ENCODE measurements at regions not wholly inside any gene's neighbourhood (a gene's known extent, or its start where the extent isn't known, plus 50 kb on each side); places are given as distances from the start of the nearest gene placed in this dataset.

DNA sequence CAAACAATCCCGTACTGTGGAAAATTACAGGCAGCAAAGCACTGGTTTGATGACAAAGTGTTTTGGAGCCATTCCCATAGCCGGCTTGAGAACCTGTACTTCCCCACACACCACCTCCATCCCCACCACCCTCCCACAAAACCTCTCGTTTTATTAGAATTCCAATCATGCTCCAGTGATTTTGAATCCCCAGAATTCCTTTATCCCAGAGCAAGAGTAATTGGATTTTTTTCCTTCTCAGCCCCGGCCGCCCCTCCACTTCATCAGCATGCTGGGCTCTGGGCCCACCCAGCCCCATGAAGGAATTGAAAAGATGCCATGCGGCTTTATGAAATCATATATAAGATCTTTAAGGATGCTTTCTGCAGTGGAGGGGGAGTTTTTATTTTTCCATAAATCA, 136.6 kb downstream of the OMA1 start:
- TF ChIP-seq, protein P1, sequence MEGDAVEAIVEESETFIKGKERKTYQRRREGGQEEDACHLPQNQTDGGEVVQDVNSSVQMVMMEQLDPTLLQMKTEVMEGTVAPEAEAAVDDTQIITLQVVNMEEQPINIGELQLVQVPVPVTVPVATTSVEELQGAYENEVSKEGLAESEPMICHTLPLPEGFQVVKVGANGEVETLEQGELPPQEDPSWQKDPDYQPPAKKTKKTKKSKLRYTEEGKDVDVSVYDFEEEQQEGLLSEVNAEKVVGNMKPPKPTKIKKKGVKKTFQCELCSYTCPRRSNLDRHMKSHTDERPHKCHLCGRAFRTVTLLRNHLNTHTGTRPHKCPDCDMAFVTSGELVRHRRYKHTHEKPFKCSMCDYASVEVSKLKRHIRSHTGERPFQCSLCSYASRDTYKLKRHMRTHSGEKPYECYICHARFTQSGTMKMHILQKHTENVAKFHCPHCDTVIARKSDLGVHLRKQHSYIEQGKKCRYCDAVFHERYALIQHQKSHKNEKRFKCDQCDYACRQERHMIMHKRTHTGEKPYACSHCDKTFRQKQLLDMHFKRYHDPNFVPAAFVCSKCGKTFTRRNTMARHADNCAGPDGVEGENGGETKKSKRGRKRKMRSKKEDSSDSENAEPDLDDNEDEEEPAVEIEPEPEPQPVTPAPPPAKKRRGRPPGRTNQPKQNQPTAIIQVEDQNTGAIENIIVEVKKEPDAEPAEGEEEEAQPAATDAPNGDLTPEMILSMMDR (IDR thresholded peaks at IDR 0.05 in 8 of 11, conservative IDR thresholded peaks at IDR 0.05 in 3 of 11): no peak
- no peak for TF ChIP-seq POLR2A (IDR thresholded peaks at IDR 0.05)
- no peak for TF ChIP-seq POLR2AphosphoS5 (IDR thresholded peaks at IDR 0.05)

All from spleen (tissue), 7 donors.